K562 (cell line): ENCODE measurements at regions not wholly inside any gene's neighbourhood (a gene's known extent, or its start where the extent isn't known, plus 50 kb on each side); places are given as distances from the start of the nearest gene placed in this dataset.

ENCODE experiments used
- ATAC-seq: fragments of 200-7000 bp; cut with Tn5 transposase; 3 replicates; pipeline ENCODE4 v1.9.1; 2020; ENCODE audit warnings: moderate library complexity
- BruUV-seq: library from RNA; stranded (reverse); fragments of 400-500 nt; replicated peaks from 2 replicates; lab custom pipeline; 2021; lab: Mats Ljungman, UMichigan
- CTCF ChIA-PET: fragments of 300-600 bp; formaldehyde crosslinking; extraction: SDS; loops from one replicate; lab custom pipeline; 2021; ENCODE audit warnings: low intra/inter-chr PET ratio; lab: Yijun Ruan, JAX
- POLR2A ChIA-PET: fragments of 300-600, 350-650 bp; sonication (Branson Sonifier 250); formaldehyde crosslinking; extraction: SDS; loops from one replicate; lab custom pipeline; 2021; ENCODE audit warnings: antibody characterized with exemption, inconsistent platforms; lab: Yijun Ruan, JAX
- DNase-seq, 4 experiments: peaks; one replicate each; pipeline versions ENCODE4 v3.0.0 to v3.0.0-alpha.2; 2011 to 2018; ENCODE audit warnings: low spot score in 3 of 4, mixed read lengths in 3 of 4; ENCODE audit errors: extremely low read depth in 1 of 4
- FAIRE-seq: peaks from 2 replicates; lab custom pipeline; 2011; peaks lifted over from hg19 to GRCh38; lab: Jason Lieb, UNC
- H2AFZ ChIP-seq: 2 replicates; pipeline ENCODE4 v1.6.0; 2011; ENCODE audit warnings: low read depth, low read length, control low read depth, inconsistent platforms
- H3K27ac ChIP-seq: fragments of 200-600 bp; 3 replicates; pipeline ENCODE4 v1.8.0; 2011; ENCODE audit warnings: low read depth, mild to moderate bottlenecking, control low read depth, inconsistent platforms, low read length, moderate library complexity, mixed read lengths; ENCODE audit errors: extremely low read depth
- H3K27me3 ChIP-seq, 2 experiments: fragments of 300-600 bp in 1 of 2; 2 replicates in 1 of 2; 3 replicates in 1 of 2; pipeline versions ENCODE4 v1.6.0 to v1.8.0; 2011; ENCODE audit warnings: inconsistent platforms in 2 of 2, low read length in 2 of 2, mild to moderate bottlenecking in 1 of 2, mixed read lengths in 1 of 2, moderate library complexity in 1 of 2; ENCODE audit not compliant: control insufficient read depth in 2 of 2, insufficient read depth in 2 of 2
- H3K36me3 ChIP-seq: fragments of 300-600 bp; 3 replicates; pipeline ENCODE4 v1.8.0; 2011; ENCODE audit warnings: mild to moderate bottlenecking, low read length, inconsistent platforms; ENCODE audit not compliant: control insufficient read depth, insufficient read depth
- H3K4me1 ChIP-seq, 2 experiments: fragments of 200-600 bp in 1 of 2; replicated peaks in 1 of 2; 2 replicates in 1 of 2; 3 replicates in 1 of 2; pipeline versions ENCODE4 v1.5.1 to v1.8.0; 2011; ENCODE audit warnings: inconsistent platforms in 2 of 2, low read length in 2 of 2, mild to moderate bottlenecking in 1 of 2, mixed read lengths in 1 of 2, moderate library complexity in 1 of 2; ENCODE audit not compliant: control insufficient read depth in 2 of 2, insufficient read depth in 2 of 2
- H3K4me2 ChIP-seq: 2 replicates; pipeline ENCODE4 v1.6.1; 2011; ENCODE audit warnings: low read length, control low read depth, inconsistent platforms, mixed read lengths; ENCODE audit not compliant: insufficient read depth
- H3K4me3 ChIP-seq: fragments of 200-600 bp; sonication (generic), shearing (Covaris generic); 2 replicates; pipeline ENCODE4 v1.5.1; 2016; ENCODE audit warnings: control low read depth, inconsistent platforms
- H3K79me2 ChIP-seq: fragments of 200-600 bp; 3 replicates; pipeline ENCODE4 v1.8.0; 2011; ENCODE audit warnings: low read length, inconsistent platforms; ENCODE audit not compliant: control insufficient read depth, insufficient read depth
- H3K9ac ChIP-seq, 2 experiments: 2 replicates each; pipeline versions ENCODE4 v1.6.0 to v1.6.1; 2011; ENCODE audit warnings: low read depth in 2 of 2, low read length in 2 of 2, control low read depth in 1 of 2, inconsistent platforms in 1 of 2, mild to moderate bottlenecking in 1 of 2, mixed read lengths in 1 of 2; ENCODE audit not compliant: insufficient read depth in 1 of 2
- H3K9me1 ChIP-seq: one replicate; pipeline ENCODE4 v1.6.0; 2011; ENCODE audit warnings: inconsistent platforms, mild to moderate bottlenecking, low read length, moderate library complexity; ENCODE audit not compliant: control insufficient read depth, insufficient read depth
- H3K9me3 ChIP-seq: replicated peaks from 2 replicates; pipeline ENCODE4 v1.5.1; 2011; ENCODE audit warnings: low read depth, low read length, inconsistent platforms; ENCODE audit not compliant: control insufficient read depth, insufficient read depth
- H4K20me1 ChIP-seq: replicated peaks from 2 replicates; pipeline ENCODE4 v1.6.1; 2011; ENCODE audit warnings: low read length, inconsistent platforms, mixed read lengths; ENCODE audit not compliant: control insufficient read depth, insufficient read depth
- HDAC6 ChIP-seq: IDR thresholded peaks from 2 replicates; pipeline ENCODE4 v1.6.1; 2012; ENCODE audit warnings: low read depth, mild to moderate bottlenecking, control low read depth, inconsistent platforms, low read length, moderate library complexity
- JUNB ChIP-seq: fragments of 450-650 bp; formaldehyde crosslinking; conservative IDR thresholded peaks from 2 replicates; pipeline ENCODE4 v1.4.0; 2020; ENCODE audit warnings: mild to moderate bottlenecking
- KDM1A ChIP-seq, 2 experiments: fragments of 450-650 bp; IDR thresholded peaks; 2 replicates each; pipeline ENCODE4 v1.6.1; 2016; ENCODE audit warnings: mild to moderate bottlenecking in 2 of 2
- MBD2 ChIP-seq: sonication (generic); IDR thresholded peaks from 2 replicates; pipeline ENCODE4 v1.6.1; 2016; ENCODE audit warnings: low read depth, borderline replicate concordance
- NBN ChIP-seq: fragments of 450-650 bp; IDR thresholded peaks from 2 replicates; pipeline ENCODE4 v1.6.1; 2016; ENCODE audit warnings: low read depth, mild to moderate bottlenecking
- SMC3 ChIP-seq: conservative IDR thresholded peaks from 2 replicates; pipeline ENCODE4 v1.6.1; 2011; ENCODE audit warnings: low read depth, low read length, improper control_type of control experiment; ENCODE audit not compliant: insufficient read depth
- ZKSCAN3 ChIP-seq: fragments of 250-450 bp; sonication (Bioruptor Pico); IDR thresholded peaks from 2 replicates; pipeline ENCODE4 v1.4.0; 2020
- ZNF140 ChIP-seq: fragments of 250-450 bp; sonication (Bioruptor Pico); IDR thresholded peaks from 2 replicates; pipeline ENCODE4 v1.8.0; 2021; ENCODE audit warnings: moderate library complexity, mild to moderate bottlenecking, inconsistent platforms
- ZNF165 ChIP-seq: fragments of 250-450 bp; sonication (Bioruptor Pico); IDR thresholded peaks from 2 replicates; pipeline ENCODE4 v1.4.0; 2020; ENCODE audit warnings: borderline replicate concordance
- ZNF445 ChIP-seq: fragments of 250-450 bp; sonication (Bioruptor Pico); IDR thresholded peaks from 2 replicates; pipeline ENCODE4 v1.4.0; 2020; ENCODE audit warnings: low read depth, mild to moderate bottlenecking, moderate library complexity
- WGBS: fragments of 100-300 bp; shearing (Covaris generic); methylation state at CpG from one replicate; pipeline ENCODE4 v1.1.6; 2016; ENCODE audit warnings: low coverage, mixed read lengths; ENCODE audit not compliant: insufficient coverage; ENCODE audit errors: missing lambda C conversion rate; 5-methylcytosine and 5-hydroxymethylcytosine counted together
- in situ Hi-C: fragments of 300-500 bp; cut with MboI; formaldehyde crosslinking; loops from 4 replicates; pipeline ENCODE4 v1.15.0; 2018; ENCODE audit warnings: inconsistent platforms, mixed read lengths
- intact Hi-C: fragments of 100-400 bp; cut with micrococcal nuclease; formaldehyde crosslinking; loops from 2 replicates; pipeline ENCODE4 v1.14.2; 2022
- TF ChIP-seq, protein P1 (sequence below): sonication (generic); formaldehyde crosslinking; IDR thresholded peaks from 2 replicates; pipeline ENCODE4 v1.8.0; 2022; ENCODE audit warnings: mild to moderate bottlenecking, missing genetic modification reagents
- TF ChIP-seq, protein P2 (sequence below): sonication (generic); formaldehyde crosslinking; IDR thresholded peaks from 2 replicates; pipeline ENCODE4 v1.8.1; 2022; ENCODE audit warnings: missing genetic modification reagents

DNA sequence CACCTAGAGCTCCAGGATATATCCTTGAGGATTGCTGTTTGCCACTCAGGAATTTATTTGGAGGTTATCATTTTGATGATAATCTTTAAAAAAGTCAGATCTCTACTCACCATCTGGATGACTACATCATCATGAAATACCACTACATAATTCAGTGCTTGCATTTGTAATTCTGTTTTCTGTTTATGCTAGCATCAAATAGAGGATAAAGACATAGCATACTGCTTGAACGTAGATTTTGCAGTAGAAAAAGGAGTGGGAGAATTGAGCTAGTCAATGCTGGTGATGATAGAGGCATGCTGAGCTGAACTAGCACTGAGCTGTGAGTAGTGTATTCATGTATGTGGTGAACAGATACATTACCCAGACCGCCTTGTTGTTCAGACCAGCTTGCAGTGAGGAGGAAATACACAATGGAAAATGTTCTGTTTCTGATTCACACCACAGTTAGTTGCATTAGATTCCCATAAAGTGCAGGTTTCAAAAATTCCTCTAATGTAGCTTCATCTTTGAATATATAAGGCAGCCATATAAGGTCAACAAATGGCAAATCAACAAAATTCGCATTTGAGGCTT is 68.8 kb upstream of the CDC42EP3 start:
- no peaks in the 10 kb centered on the region for H3K79me2 ChIP-seq
- intact Hi-C loops (no loop called here), in situ Hi-C loops (no loop called here)
- ChIA-PET POLR2A (no interaction called here), CTCF (no interaction called here)
- no peak overlapping the region for H2AFZ ChIP-seq
- no peaks in the 10 kb centered on the region for H3K36me3 ChIP-seq
- no peaks in the 10 kb centered on the region for H3K9me3 ChIP-seq
- H3K27me3 ChIP-seq = no peaks in the 10 kb centered on the region
- no peaks in the 10 kb centered on the region for H3K9me1 ChIP-seq
- no peak overlapping the region for H3K9ac ChIP-seq
- FAIRE-seq (no peak), ATAC-seq (no peak)
- WGBS = 0% methylated on average over 3 of the region's 3 CpGs
- H3K4me2 ChIP-seq = no peak overlapping the region
- H3K4me3 ChIP-seq = no peak overlapping the region
- no peak overlapping the region for H3K27ac ChIP-seq
- no peaks in the 10 kb centered on the region for H4K20me1 ChIP-seq
- TF ChIP-seq SMC3 (no peak), ZNF140 (CRISPR knock-in tag) (no peak)
- TF ChIP-seq, all 486 proteins: peak for 0
- DNase-seq = no peak
- BruUV-seq = no TSS peak
- H3K4me1 ChIP-seq = no peaks in the 10 kb centered on the region; a peak in 1 of 5 replicates

DNA sequence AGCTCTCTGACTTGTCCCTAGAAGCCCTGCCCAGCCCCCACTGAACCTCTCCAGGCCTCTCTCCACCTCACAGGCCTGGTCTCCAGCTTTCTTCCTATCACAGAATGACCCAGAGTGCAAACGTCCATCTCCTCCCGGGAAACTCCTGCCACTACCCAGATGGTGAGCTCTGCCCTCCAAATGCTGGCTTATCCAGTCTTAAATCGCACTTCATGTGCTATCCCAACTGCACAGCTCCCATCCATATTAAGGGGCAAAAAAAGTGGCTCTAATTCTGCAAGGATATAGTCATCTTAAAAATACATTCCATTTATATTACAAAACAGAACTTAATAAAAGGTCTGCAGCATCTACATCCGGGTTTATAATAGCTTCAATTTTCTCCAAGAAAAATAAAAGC is 70.8 kb upstream of the CDC42EP3 start:
- no TSS peak for BruUV-seq
- TF ChIP-seq MBD2 (no peak), ZNF445 (CRISPR knock-in tag) (no peak), ZNF165 (no peak), HDAC6 (no peak), KDM1A (IDR thresholded peaks at IDR 0.05) (no peak), NBN (no peak), ZKSCAN3 (CRISPR knock-in tag) (no peak), JUNB (CRISPR knock-in tag) (no peak)
- TF ChIP-seq, protein P1, sequence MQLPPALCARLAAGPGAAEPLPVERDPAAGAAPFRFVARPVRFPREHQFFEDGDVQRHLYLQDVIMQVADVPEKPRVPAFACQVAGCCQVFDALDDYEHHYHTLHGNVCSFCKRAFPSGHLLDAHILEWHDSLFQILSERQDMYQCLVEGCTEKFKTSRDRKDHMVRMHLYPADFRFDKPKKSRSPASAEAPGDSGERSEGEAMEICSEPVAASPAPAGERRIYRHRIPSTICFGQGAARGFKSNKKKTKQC (CRISPR knock-in tag) = no peak
- TF ChIP-seq, protein P2, sequence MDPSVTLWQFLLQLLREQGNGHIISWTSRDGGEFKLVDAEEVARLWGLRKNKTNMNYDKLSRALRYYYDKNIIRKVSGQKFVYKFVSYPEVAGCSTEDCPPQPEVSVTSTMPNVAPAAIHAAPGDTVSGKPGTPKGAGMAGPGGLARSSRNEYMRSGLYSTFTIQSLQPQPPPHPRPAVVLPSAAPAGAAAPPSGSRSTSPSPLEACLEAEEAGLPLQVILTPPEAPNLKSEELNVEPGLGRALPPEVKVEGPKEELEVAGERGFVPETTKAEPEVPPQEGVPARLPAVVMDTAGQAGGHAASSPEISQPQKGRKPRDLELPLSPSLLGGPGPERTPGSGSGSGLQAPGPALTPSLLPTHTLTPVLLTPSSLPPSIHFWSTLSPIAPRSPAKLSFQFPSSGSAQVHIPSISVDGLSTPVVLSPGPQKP (CRISPR knock-in tag) = no peak
- TF ChIP-seq, all 486 proteins: peak for 0
- ChIA-PET POLR2A (interaction anchor here (1.0 kb wide), 1 partner anchor 317 kb away, joined by 4 read pairs; no protein-coding TSS in a partner anchor), CTCF (no interaction called here)
- Histone ChIP-seq H3K27ac (no peak overlapping the region), H4K20me1 (no peaks in the 10 kb centered on the region), H3K4me3 (no peak overlapping the region), H3K9ac (no peak overlapping the region; a peak in 1 of 4 replicates), H2AFZ (no peak overlapping the region), H3K36me3 (no peaks in the 10 kb centered on the region), H3K27me3 (no peaks in the 10 kb centered on the region; a peak in 1 of 5 replicates), H3K9me1 (no peaks in the 10 kb centered on the region), H3K4me2 (no peak overlapping the region), H3K79me2 (no peaks in the 10 kb centered on the region), H3K4me1 (no peaks in the 10 kb centered on the region; a peak in 1 of 5 replicates), H3K9me3 (no peaks in the 10 kb centered on the region)
- intact Hi-C loops (no loop called here), in situ Hi-C loops (no loop called here)
- WGBS = 5% methylated on average over 4 of the region's 4 CpGs
- DNase-seq = no peak
- no peak for ATAC-seq
- FAIRE-seq = no peak
